Stomach (tissue), 4 donors: ENCODE measurements at regions not wholly inside any gene's neighbourhood (a gene's known extent, or its start where the extent isn't known, plus 50 kb on each side); places are given as distances from the start of the nearest gene placed in this dataset.

Source experiments
- POLR2A ChIP-seq, 4 donors: fragments of 450-650 bp; IDR thresholded peaks; one replicate each; pipeline ENCODE4 v1.6.1; 2016; ENCODE audit warnings: antibody characterized with exemption in 4 of 4, control low read depth in 2 of 4, mild to moderate bottlenecking in 1 of 4, moderate library complexity in 1 of 4
- TF ChIP-seq, protein P1 (sequence below), 7 experiments: fragments of 450-650 bp in 4 of 7; fragments of 200-600 bp in 3 of 7; sonication (generic) in 3 of 7; IDR thresholded peaks; one replicate each; pipeline ENCODE4 v1.5.1; 2016 to 2019; ENCODE audit warnings: antibody characterized with exemption in 7 of 7, control low read depth in 2 of 7, mild to moderate bottlenecking in 1 of 7

DNA sequence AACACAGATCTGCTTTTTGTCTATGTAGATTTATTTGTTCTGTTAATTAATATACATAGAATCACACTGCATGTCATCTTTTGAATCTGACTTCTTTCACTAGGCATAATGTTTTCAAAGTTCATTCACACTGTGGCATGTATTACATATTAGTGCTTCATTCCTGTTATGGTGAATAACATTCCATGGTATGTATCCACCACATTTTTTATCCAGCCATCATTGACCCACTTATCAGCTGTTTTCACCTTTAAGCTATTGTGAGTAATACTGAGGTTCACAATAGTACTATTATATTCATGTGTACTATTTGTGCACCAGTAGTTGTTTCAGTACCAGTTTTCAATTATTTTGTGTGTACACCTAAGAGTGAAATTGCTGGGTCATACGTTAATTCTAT, 230.6 kb upstream of the CNTN3 start:
- TF ChIP-seq, protein P1, sequence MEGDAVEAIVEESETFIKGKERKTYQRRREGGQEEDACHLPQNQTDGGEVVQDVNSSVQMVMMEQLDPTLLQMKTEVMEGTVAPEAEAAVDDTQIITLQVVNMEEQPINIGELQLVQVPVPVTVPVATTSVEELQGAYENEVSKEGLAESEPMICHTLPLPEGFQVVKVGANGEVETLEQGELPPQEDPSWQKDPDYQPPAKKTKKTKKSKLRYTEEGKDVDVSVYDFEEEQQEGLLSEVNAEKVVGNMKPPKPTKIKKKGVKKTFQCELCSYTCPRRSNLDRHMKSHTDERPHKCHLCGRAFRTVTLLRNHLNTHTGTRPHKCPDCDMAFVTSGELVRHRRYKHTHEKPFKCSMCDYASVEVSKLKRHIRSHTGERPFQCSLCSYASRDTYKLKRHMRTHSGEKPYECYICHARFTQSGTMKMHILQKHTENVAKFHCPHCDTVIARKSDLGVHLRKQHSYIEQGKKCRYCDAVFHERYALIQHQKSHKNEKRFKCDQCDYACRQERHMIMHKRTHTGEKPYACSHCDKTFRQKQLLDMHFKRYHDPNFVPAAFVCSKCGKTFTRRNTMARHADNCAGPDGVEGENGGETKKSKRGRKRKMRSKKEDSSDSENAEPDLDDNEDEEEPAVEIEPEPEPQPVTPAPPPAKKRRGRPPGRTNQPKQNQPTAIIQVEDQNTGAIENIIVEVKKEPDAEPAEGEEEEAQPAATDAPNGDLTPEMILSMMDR (IDR thresholded peaks at IDR 0.05), result no peak
- no peak for TF ChIP-seq POLR2A (IDR thresholded peaks at IDR 0.05)
